ENCODE measurements at regions not wholly inside any gene's neighbourhood (a gene's known extent, or its start where the extent isn't known, plus 50 kb on each side); places are given as distances from the start of the nearest gene placed in this dataset.

DNA sequence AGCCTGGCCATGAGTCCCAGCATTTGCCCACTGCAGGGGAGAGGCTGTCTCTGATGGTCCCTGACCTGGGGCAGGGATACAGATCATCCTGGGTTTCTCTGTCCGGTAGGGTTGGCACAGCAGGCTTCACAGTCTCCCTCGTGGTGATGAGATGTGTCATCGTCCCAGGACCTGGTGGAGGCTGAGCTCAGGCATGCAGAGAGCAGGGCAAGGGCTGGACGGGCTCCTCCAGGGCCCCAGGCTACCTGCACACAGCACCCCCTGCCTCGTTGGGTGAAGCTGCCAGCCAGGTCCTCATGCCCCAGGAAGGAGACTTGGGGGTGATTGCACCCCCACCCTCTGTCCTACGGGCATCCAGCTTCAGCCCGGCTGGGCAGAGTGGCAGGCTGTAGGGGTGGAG lies 155.8 kb upstream of the GSE1 start:
- in situ Hi-C loops (cut with MboI; ENCODE audit: low pct_unique_long_range_greater_than_20kb, low sequenced_read_pairs, unreplicated experiment), result no loop called here
- no peak for DNase-seq (ENCODE audit: low spot score)
- no peak for TF ChIP-seq CTCF (IDR thresholded peaks at IDR 0.05; ENCODE audit: extremely low read depth, insufficient read depth, missing control alignments)

GRCh38 chr16:85458968-85459367 lies 154.2 kb upstream of the GSE1 start:
- in situ Hi-C loops (cut with MboI; ENCODE audit: low pct_unique_long_range_greater_than_20kb, low sequenced_read_pairs, unreplicated experiment), result no loop called here
- TF ChIP-seq CTCF (IDR thresholded peaks at IDR 0.05; ENCODE audit: extremely low read depth, insufficient read depth, missing control alignments), result no peak
- no peak for DNase-seq (ENCODE audit: low spot score)

GRCh38 chr16:85459529-85460251 lies 153.4 kb upstream of the GSE1 start:
- no peak for DNase-seq (ENCODE audit: low spot score)
- no peak for TF ChIP-seq CTCF (IDR thresholded peaks at IDR 0.05; ENCODE audit: extremely low read depth, insufficient read depth, missing control alignments)

DNA sequence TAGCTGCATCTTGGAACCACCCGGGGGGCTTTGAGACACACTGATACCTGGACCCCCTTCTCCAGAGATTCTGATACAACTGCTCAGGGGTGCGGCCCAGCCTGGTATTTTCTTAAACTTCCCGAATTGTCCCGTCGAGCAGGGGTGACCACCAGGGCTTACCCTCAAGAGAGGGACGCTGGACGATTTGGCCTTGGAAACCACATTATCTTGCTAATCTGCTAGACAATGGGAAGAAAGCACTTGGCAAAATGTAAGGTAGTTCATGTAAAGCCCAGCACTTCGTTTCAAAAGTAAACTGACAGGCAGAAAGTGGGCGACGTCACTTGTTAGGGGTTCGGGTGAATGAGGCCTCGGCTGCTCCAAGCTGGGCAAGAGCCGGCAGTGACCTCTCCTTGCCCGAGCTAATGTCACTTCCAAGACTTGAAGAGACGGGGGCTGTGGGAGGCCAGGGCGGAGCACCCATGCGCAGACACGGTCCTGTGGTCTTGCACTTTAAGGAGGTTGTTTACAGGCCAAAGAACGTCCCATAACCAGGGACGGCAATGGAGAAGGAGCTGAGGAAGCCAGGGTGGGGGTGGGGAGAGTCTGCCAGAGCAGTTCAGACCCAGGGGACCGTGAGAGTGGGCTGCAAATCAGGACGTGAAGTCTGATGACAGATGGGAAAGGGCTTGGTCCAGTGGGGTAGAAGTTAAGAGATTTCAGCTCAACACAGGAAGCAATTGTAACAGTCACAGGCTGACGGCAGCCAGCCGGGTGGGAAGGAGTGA lies 152.7 kb upstream of the GSE1 start:
- no peak for DNase-seq (ENCODE audit: low spot score)
- TF ChIP-seq CTCF (IDR thresholded peaks at IDR 0.05; ENCODE audit: extremely low read depth, insufficient read depth, missing control alignments), result no peak
- in situ Hi-C loops (cut with MboI; ENCODE audit: low pct_unique_long_range_greater_than_20kb, low sequenced_read_pairs, unreplicated experiment), result no loop called here

More at GRCh38 chr16:85459529-85460251, 153.4 kb upstream of the GSE1 start:
- in situ Hi-C loops (cut with MboI; ENCODE audit: low pct_unique_long_range_greater_than_20kb, low sequenced_read_pairs, unreplicated experiment), result no loop called here

DNA sequence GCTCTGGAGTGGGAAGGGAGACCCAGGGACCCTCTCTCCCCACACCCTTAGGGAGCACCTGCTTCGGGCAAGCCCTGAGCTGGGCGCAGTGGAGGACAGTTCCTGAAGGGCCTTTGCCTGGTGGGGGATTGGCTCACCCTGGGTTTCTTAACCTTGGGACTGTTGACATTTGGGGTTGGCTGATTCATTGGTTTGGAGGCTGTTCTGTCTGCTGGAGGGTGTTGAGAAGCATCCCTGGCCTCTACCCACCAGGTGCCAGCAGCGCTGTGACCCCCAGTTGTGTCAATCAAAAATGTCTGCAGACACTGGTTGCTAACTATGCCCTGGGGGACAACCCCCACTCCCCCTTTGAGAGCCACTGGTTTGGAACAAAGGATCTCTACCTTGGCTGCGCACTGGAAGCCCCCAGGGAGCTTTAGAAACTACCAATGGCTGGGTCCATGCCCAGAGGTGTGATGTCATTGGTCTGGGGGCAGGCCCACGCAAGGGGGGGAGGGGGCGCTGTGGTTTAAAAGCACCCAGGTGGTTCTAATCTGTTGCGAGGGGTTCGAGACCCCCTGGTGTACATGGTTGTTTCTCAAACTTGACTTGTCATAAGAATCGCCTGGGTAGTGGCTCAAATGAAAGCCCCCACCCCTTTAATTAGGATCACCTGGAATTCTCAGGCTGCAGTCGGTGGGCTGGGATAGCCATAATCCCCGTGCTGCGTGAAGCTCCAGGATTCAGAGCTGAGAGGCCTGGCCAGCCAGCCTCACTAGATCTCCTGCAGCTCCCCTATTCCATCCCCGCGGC lies 151.9 kb upstream of the GSE1 start:
- in situ Hi-C loops (cut with MboI; ENCODE audit: low pct_unique_long_range_greater_than_20kb, low sequenced_read_pairs, unreplicated experiment), result no loop called here
- no peak for DNase-seq (ENCODE audit: low spot score)
- TF ChIP-seq CTCF (IDR thresholded peaks at IDR 0.05; ENCODE audit: extremely low read depth, insufficient read depth, missing control alignments), result no peak
